CD4-positive, alpha-beta memory T cell (primary cell): ENCODE measurements at regions not wholly inside any gene's neighbourhood (a gene's known extent, or its start where the extent isn't known, plus 50 kb on each side); places are given as distances from the start of the nearest gene placed in this dataset.

Experiments
- CTCF ChIA-PET: fragments of 350-600 bp; sonication (Branson Sonifier 250); formaldehyde crosslinking; loops from one replicate; lab custom pipeline; 2021; ENCODE audit warnings: inconsistent platforms; ENCODE audit not compliant: partially characterized antibody; lab: Charles Lee
- POLR2A ChIA-PET: fragments of 350-600 bp; sonication (Branson Sonifier 250); formaldehyde crosslinking; loops from one replicate; lab custom pipeline; 2021; ENCODE audit not compliant: partially characterized antibody; lab: Charles Lee
- DNase-seq, 5 donors: peaks; one replicate each; pipeline versions ENCODE4 v3.0.0 to v3.0.0-alpha.2; 2020 to 2022; ENCODE audit warnings: mixed read lengths in 1 of 5
- H3K27ac ChIP-seq: one replicate; pipeline ENCODE4 v1.7.0; 2013; ENCODE audit warnings: low read depth, low read length
- H3K27me3 ChIP-seq: 2 replicates; pipeline ENCODE4 v1.7.0; 2013; ENCODE audit warnings: mild to moderate bottlenecking, low read length, moderate library complexity; ENCODE audit not compliant: insufficient read depth
- H3K36me3 ChIP-seq: 2 replicates; pipeline ENCODE4 v1.7.0; 2013; ENCODE audit warnings: mild to moderate bottlenecking, low read length, moderate library complexity; ENCODE audit not compliant: insufficient read depth
- H3K4me1 ChIP-seq: 2 replicates; pipeline ENCODE4 v1.7.0; 2013; ENCODE audit warnings: mild to moderate bottlenecking, low read length, moderate library complexity; ENCODE audit not compliant: insufficient read depth
- H3K4me3 ChIP-seq, 2 donors: one replicate each; pipeline ENCODE4 v1.7.0; 2013; ENCODE audit warnings: low read length in 2 of 2, mild to moderate bottlenecking in 1 of 2
- H3K9me3 ChIP-seq, 2 donors: one replicate each; pipeline ENCODE4 v1.7.0; 2013; ENCODE audit warnings: low read length in 2 of 2, control low read depth in 1 of 2; ENCODE audit not compliant: control insufficient read depth in 1 of 2
- H3K27ac Mint-ChIP-seq, 7 donors: one replicate each; pipeline ENCODE4 v1.8.0; 2020 to 2021; ENCODE audit warnings: mixed read lengths in 7 of 7, mild to moderate bottlenecking in 6 of 7, inconsistent platforms in 3 of 7, moderate library complexity in 3 of 7
- H3K27me3 Mint-ChIP-seq, 2 donors: one replicate each; pipeline ENCODE4 v1.8.0; 2020 to 2021; ENCODE audit warnings: mixed read lengths in 2 of 2
- H3K36me3 Mint-ChIP-seq, 2 donors: one replicate each; pipeline ENCODE4 v1.8.0; 2020 to 2021; ENCODE audit warnings: mixed read lengths in 2 of 2, inconsistent platforms in 1 of 2, mild to moderate bottlenecking in 1 of 2
- H3K4me1 Mint-ChIP-seq, 4 donors: one replicate each; pipeline ENCODE4 v1.8.0; 2020 to 2021; ENCODE audit warnings: mixed read lengths in 4 of 4, mild to moderate bottlenecking in 1 of 4
- H3K4me3 Mint-ChIP-seq, 8 donors: one replicate each; pipeline ENCODE4 v1.8.0; 2020 to 2021; ENCODE audit warnings: mixed read lengths in 8 of 8, mild to moderate bottlenecking in 7 of 8, moderate library complexity in 6 of 8, inconsistent platforms in 3 of 8
- H3K9me3 Mint-ChIP-seq, 8 donors: one replicate each; pipeline ENCODE4 v1.8.0; 2020 to 2021; ENCODE audit warnings: mixed read lengths in 8 of 8, mild to moderate bottlenecking in 5 of 8, inconsistent platforms in 3 of 8, moderate library complexity in 1 of 8
- intact Hi-C: fragments of 100-400 bp; cut with micrococcal nuclease; formaldehyde crosslinking; loops from one replicate; pipeline ENCODE4 v1.15.1; 2023

DNA sequence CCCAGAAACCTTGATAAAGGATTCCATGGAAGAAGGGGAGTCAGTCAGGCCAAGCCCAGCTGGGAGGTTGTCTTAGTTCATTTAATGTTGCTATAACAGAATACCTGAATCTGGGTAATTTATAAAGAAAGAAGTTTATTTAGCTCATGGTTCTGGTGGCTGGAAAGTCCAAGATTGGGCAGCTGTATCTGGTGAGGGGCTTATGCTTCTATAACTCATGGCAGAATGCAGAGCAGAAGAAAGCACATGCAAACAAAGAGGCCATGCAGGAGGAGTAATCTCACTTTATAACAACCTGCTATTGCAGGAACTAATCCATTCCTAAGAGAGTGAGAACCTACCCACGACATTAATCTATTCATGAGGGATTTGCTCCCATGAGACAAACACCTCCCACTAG lies 54.2 kb upstream of the ANKRD1 start:
- Mint-ChIP-seq H3K4me3 (no peak overlapping the region), H3K4me1 (no peaks in the 10 kb centered on the region), H3K27ac (no peak overlapping the region), H3K9me3 (peaks cover 0 to 11% (median 0%) of the 10 kb centered on the region in 8 donors), H3K36me3 (no peaks in the 10 kb centered on the region), H3K27me3 (peaks cover 2 to 3% of the 10 kb centered on the region in 2 donors)
- Histone ChIP-seq H3K9me3 (no peaks in the 10 kb centered on the region), H3K4me3 (no peak overlapping the region), H3K27me3 (no peaks in the 10 kb centered on the region), H3K4me1 (no peaks in the 10 kb centered on the region), H3K27ac (no peak overlapping the region), H3K36me3 (no peaks in the 10 kb centered on the region)
- intact Hi-C loops = no loop called here
- no peak for DNase-seq
- POLR2A ChIA-PET = no interaction called here
- CTCF ChIA-PET = interaction anchor here (0.6 kb wide), 1 partner anchor 19 kb away, joined by 4 read pairs; no protein-coding TSS in a partner anchor

- Mint-ChIP-seq H3K27me3 (no peaks in the 10 kb centered on the region), H3K27ac (no peak overlapping the region), H3K36me3 (no peaks in the 10 kb centered on the region), H3K4me1 (no peaks in the 10 kb centered on the region), H3K9me3 (peaks cover 0 to 11% (median 0%) of the 10 kb centered on the region in 8 donors), H3K4me3 (no peak overlapping the region)
- Histone ChIP-seq H3K4me3 (no peak overlapping the region), H3K9me3 (no peaks in the 10 kb centered on the region), H3K4me1 (no peaks in the 10 kb centered on the region), H3K27me3 (no peaks in the 10 kb centered on the region), H3K27ac (no peak overlapping the region), H3K36me3 (no peaks in the 10 kb centered on the region)
- ChIA-PET POLR2A (no interaction called here), CTCF (no interaction called here)
- intact Hi-C loops = no loop called here
- DNase-seq = no peak
Measured at GRCh38 chr10:90977162-90977854, 56.4 kb upstream of the ANKRD1 start.

DNA sequence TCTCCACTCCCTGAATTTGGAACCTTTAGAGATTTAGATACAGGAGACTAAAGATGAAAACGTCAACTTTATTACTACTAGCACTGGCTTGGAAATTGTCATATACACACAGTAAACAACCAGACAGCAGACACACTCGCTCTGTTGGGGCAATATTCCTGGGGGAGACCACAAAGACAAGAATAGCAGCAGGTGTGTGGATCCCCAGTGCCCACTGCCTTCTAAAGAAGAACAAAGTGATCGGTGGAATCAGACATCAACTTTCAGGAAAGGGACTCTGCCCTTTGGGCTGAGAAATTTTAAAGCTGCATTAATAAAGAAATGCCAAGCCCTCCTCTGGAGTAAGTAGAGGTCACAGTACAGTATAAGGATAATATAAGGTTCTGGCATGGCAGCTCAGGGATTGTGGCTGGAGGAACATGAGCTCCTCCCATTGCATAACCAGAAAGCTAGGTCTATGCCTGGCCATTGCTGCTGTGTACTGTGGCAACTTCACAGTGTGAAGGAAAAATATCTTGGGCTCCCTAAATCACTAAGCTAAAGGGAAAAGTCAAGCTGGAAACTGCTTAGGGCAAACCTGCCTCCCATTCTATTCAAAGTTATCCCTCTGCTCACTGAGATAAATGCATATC lies 57.1 kb upstream of the ANKRD1 start:
- H3K36me3 ChIP-seq = no peaks in the 10 kb centered on the region
- no peaks in the 10 kb centered on the region for H3K9me3 ChIP-seq
- ChIA-PET CTCF (no interaction called here), POLR2A (no interaction called here)
- Mint-ChIP-seq H3K4me1 (no peaks in the 10 kb centered on the region), H3K27me3 (peaks cover 0 to 3% of the 10 kb centered on the region in 2 donors), H3K27ac (no peak overlapping the region), H3K9me3 (peaks cover 0 to 11% (median 0%) of the 10 kb centered on the region in 8 donors), H3K4me3 (no peak overlapping the region), H3K36me3 (no peaks in the 10 kb centered on the region)
- H3K4me1 ChIP-seq = no peaks in the 10 kb centered on the region
- no peak overlapping the region for H3K27ac ChIP-seq
- H3K27me3 ChIP-seq = no peaks in the 10 kb centered on the region
- intact Hi-C loops = no loop called here
- DNase-seq = no peak
- no peak overlapping the region for H3K4me3 ChIP-seq

GRCh38 chr10:90982406-90983008 lies 61.6 kb upstream of the ANKRD1 start:
- H3K9me3 Mint-ChIP-seq = no peaks in the 10 kb centered on the region
- Histone ChIP-seq H3K27me3 (no peaks in the 10 kb centered on the region), H3K27ac (no peak overlapping the region), H3K36me3 (no peaks in the 10 kb centered on the region), H3K9me3 (no peaks in the 10 kb centered on the region), H3K4me3 (no peak overlapping the region), H3K4me1 (no peaks in the 10 kb centered on the region)
- H3K27me3 Mint-ChIP-seq = peaks cover 0 to 3% of the 10 kb centered on the region in 2 donors
- H3K27ac Mint-ChIP-seq = no peak overlapping the region
- no peaks in the 10 kb centered on the region for H3K4me1 Mint-ChIP-seq
- no peaks in the 10 kb centered on the region for H3K36me3 Mint-ChIP-seq
- ChIA-PET POLR2A (no interaction called here), CTCF (interaction anchor here (1.9 kb wide), 1 partner anchor 24 kb away, joined by 6 read pairs; no protein-coding TSS in a partner anchor)
- intact Hi-C loops = no loop called here
- no peak for DNase-seq
- no peak overlapping the region for H3K4me3 Mint-ChIP-seq

GRCh38 chr10:90983914-90984549 lies 63.1 kb upstream of the ANKRD1 start:
- no peaks in the 10 kb centered on the region for H3K27me3 ChIP-seq
- no peaks in the 10 kb centered on the region for H3K36me3 Mint-ChIP-seq
- H3K4me1 Mint-ChIP-seq = no peaks in the 10 kb centered on the region
- H3K4me3 Mint-ChIP-seq = no peak overlapping the region
- H3K27ac Mint-ChIP-seq = no peak overlapping the region
- CTCF ChIA-PET = no interaction called here
- H3K9me3 ChIP-seq = no peaks in the 10 kb centered on the region
- H3K4me3 ChIP-seq = no peak overlapping the region
- H3K36me3 ChIP-seq = no peaks in the 10 kb centered on the region
- no peaks in the 10 kb centered on the region for H3K4me1 ChIP-seq
- H3K9me3 Mint-ChIP-seq = no peaks in the 10 kb centered on the region
- peaks cover 0 to 3% of the 10 kb centered on the region in 2 donors for H3K27me3 Mint-ChIP-seq
- no peak overlapping the region for H3K27ac ChIP-seq
- POLR2A ChIA-PET = no interaction called here
- intact Hi-C loops = no loop called here
- DNase-seq = no peak

GRCh38 chr10:90984898-90985297 lies 64.0 kb upstream of the ANKRD1 start:
- Mint-ChIP-seq H3K9me3 (no peaks in the 10 kb centered on the region), H3K27ac (no peak overlapping the region), H3K36me3 (no peaks in the 10 kb centered on the region), H3K4me1 (no peaks in the 10 kb centered on the region), H3K4me3 (no peak overlapping the region), H3K27me3 (peaks cover 0 to 3% of the 10 kb centered on the region in 2 donors)
- H3K4me3 ChIP-seq = no peak overlapping the region
- DNase-seq = no peak
- ChIA-PET POLR2A (no interaction called here), CTCF (no interaction called here)
- no peak overlapping the region for H3K27ac ChIP-seq
- intact Hi-C loops = no loop called here
- H3K36me3 ChIP-seq = no peaks in the 10 kb centered on the region
- H3K27me3 ChIP-seq = no peaks in the 10 kb centered on the region
- no peaks in the 10 kb centered on the region for H3K9me3 ChIP-seq
- no peaks in the 10 kb centered on the region for H3K4me1 ChIP-seq

GRCh38 chr10:90985321-90985933 lies 64.5 kb upstream of the ANKRD1 start:
- H3K4me1 ChIP-seq = no peaks in the 10 kb centered on the region
- POLR2A ChIA-PET = no interaction called here

More at GRCh38 chr10:90985321-90985933, 64.5 kb upstream of the ANKRD1 start:
- Mint-ChIP-seq H3K36me3 (no peaks in the 10 kb centered on the region), H3K9me3 (no peaks in the 10 kb centered on the region), H3K4me1 (no peaks in the 10 kb centered on the region), H3K27me3 (peaks cover 0 to 3% of the 10 kb centered on the region in 2 donors), H3K4me3 (no peak overlapping the region), H3K27ac (no peak overlapping the region)
- intact Hi-C loops = no loop called here
- Histone ChIP-seq H3K27ac (no peak overlapping the region), H3K27me3 (no peaks in the 10 kb centered on the region), H3K9me3 (no peaks in the 10 kb centered on the region), H3K36me3 (no peaks in the 10 kb centered on the region), H3K4me3 (no peak overlapping the region)
- CTCF ChIA-PET = interaction anchor here (1.9 kb wide), 1 partner anchor 265 kb away, joined by 4 read pairs; no protein-coding TSS in a partner anchor
- no peak for DNase-seq
